Fibroblast of lung (primary cell): ENCODE measurements at regions not wholly inside any gene's neighbourhood (a gene's known extent, or its start where the extent isn't known, plus 50 kb on each side); places are given as distances from the start of the nearest gene placed in this dataset.

Experiments
- EZH2 ChIP-seq: IDR thresholded peaks from 2 replicates; pipeline ENCODE4 v1.5.1; 2012; ENCODE audit warnings: low read length, control low read depth, mild to moderate bottlenecking; ENCODE audit errors: missing control alignments
- TF ChIP-seq, protein P1 (sequence below), 2 donors: IDR thresholded peaks in 1 of 2; conservative IDR thresholded peaks in 1 of 2; 1 replicate in 1 of 2; 2 replicates in 1 of 2; pipeline ENCODE4 v1.5.1; 2011 to 2012; ENCODE audit warnings: low read length in 2 of 2, control low read depth in 1 of 2, inconsistent platforms in 1 of 2, low read depth in 1 of 2, mild to moderate bottlenecking in 1 of 2

DNA sequence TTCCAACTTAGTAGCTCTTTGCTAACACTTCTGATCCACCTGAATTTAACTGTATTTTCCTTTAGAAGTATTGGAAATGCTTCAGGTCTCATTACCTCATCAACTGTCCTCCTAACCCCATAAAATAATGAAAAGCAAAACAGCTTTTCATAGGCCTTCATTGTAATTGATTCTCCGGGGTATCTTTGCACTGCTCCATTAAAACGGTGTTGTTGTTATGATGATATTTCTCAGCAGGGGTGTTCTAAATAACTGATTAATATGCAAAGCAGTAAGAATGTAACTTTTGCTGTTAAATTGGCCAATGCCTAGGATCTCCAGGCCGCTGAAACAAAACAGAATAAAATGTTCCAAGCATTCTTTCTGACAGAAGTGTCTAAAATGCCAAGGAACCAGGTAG lies 1983.2 kb downstream of the EFNA5 start:
- no peak for TF ChIP-seq EZH2
- TF ChIP-seq, protein P1, sequence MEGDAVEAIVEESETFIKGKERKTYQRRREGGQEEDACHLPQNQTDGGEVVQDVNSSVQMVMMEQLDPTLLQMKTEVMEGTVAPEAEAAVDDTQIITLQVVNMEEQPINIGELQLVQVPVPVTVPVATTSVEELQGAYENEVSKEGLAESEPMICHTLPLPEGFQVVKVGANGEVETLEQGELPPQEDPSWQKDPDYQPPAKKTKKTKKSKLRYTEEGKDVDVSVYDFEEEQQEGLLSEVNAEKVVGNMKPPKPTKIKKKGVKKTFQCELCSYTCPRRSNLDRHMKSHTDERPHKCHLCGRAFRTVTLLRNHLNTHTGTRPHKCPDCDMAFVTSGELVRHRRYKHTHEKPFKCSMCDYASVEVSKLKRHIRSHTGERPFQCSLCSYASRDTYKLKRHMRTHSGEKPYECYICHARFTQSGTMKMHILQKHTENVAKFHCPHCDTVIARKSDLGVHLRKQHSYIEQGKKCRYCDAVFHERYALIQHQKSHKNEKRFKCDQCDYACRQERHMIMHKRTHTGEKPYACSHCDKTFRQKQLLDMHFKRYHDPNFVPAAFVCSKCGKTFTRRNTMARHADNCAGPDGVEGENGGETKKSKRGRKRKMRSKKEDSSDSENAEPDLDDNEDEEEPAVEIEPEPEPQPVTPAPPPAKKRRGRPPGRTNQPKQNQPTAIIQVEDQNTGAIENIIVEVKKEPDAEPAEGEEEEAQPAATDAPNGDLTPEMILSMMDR (conservative IDR thresholded peaks at IDR 0.05 in 1 of 2, IDR thresholded peaks at IDR 0.05 in 1 of 2; ENCODE audit: low read depth in 1 of 2, low read length in 2 of 2) = no peak
